ENCODE measurements at regions not wholly inside any gene's neighbourhood (a gene's known extent, or its start where the extent isn't known, plus 50 kb on each side); places are given as distances from the start of the nearest gene placed in this dataset.

DNA sequence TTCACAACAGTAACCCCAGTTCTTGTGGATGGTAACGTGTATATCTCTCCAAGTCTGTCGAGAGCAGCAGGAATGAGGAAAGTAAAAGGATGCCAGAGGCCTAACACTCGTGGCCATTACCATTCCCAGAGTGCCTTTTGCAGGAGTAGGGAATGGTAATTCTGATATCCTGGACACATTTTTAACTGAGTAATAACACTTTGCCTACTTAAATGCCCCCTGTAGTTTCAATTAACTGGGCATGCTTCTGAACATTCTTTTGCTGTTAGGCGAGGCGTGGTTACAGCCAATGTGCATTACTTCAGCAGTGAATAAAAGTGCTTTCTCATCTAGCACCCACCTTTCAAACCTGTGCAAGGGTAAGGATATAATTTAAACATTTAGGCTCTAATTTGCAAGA, 258.5 kb upstream of the ADGRL2 start:
- H3K27ac ChIP-seq = no peak overlapping the region
- H3K9me3 ChIP-seq = no peaks in the 10 kb centered on the region
- no peak for DNase-seq
- intact Hi-C loops (cut with DNase I) = no loop called here
- no peak for ATAC-seq
- no peaks in the 10 kb centered on the region for H3K36me3 ChIP-seq
- no peak for TF ChIP-seq CTCF (IDR thresholded peaks at IDR 0.05)
- no peaks in the 10 kb centered on the region for H3K4me1 ChIP-seq
- no peak overlapping the region for H3K4me3 ChIP-seq
- no peaks in the 10 kb centered on the region for H3K27me3 ChIP-seq

- no peak overlapping the region for H3K4me3 ChIP-seq
- no peak for ATAC-seq
- no peaks in the 10 kb centered on the region for H3K9me3 ChIP-seq
- intact Hi-C loops (cut with DNase I) = no loop called here
- H3K36me3 ChIP-seq = no peaks in the 10 kb centered on the region
- TF ChIP-seq CTCF (IDR thresholded peaks at IDR 0.05) = no peak
- no peaks in the 10 kb centered on the region for H3K4me1 ChIP-seq
- no peak for DNase-seq
- no peaks in the 10 kb centered on the region for H3K27me3 ChIP-seq
- H3K27ac ChIP-seq = no peak overlapping the region
Measured at GRCh38 chr1:81540216-81540615, 260.5 kb upstream of the ADGRL2 start.

DNA sequence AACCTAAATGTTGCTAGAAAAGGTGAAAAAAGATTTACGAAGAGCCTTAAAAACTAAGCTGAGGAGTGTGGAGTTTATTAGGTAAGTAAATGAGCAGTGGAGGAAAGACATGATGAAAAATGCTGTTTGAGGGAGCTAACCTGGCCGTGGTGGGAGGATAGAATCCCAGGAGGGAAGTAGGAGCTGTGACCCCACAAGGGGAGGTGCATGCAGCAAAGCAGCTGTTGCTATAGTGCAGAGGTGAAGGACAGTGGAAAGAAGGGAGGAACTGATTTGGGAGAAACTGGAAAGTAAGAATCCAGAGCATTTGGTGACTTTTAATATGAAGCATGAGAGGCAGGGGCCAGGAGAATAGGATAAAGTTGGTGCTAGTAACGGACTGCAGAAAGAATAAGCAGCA, 271.7 kb upstream of the ADGRL2 start:
- no peak for TF ChIP-seq CTCF (IDR thresholded peaks at IDR 0.05)
- Histone ChIP-seq H3K27me3 (no peaks in the 10 kb centered on the region), H3K27ac (no peak overlapping the region), H3K9me3 (no peaks in the 10 kb centered on the region), H3K4me3 (no peak overlapping the region), H3K4me1 (no peaks in the 10 kb centered on the region), H3K36me3 (no peaks in the 10 kb centered on the region)
- ATAC-seq (no peak), DNase-seq (no peak)
- intact Hi-C loops (cut with DNase I) = no loop called here

DNA sequence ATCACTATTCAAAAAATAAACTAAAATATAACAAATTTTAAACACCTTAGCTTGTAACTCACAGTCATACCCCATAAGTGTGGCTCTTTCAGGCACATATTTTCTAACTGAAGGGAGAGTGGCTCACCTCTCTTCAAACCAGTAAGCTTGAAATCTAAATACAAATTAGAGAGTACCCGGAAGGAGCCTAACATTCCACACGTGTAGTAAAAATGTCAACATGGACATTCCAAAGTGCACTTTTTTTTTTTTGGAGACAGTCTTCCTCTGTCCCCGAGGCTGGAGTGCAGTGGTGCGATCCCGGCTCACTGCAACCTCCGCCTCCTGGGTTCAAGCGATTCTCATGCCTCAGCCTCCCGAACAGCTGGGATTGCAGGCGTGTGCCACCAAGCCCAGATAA, 275.6 kb upstream of the ADGRL2 start:
- Histone ChIP-seq H3K36me3 (no peaks in the 10 kb centered on the region), H3K9me3 (no peaks in the 10 kb centered on the region), H3K27ac (no peak overlapping the region), H3K4me3 (no peak overlapping the region), H3K27me3 (no peaks in the 10 kb centered on the region), H3K4me1 (no peaks in the 10 kb centered on the region)
- ATAC-seq (peak; percentile 42), DNase-seq (no peak)
- TF ChIP-seq CTCF (IDR thresholded peaks at IDR 0.05) = no peak
- intact Hi-C loops (cut with DNase I) = no loop called here

- intact Hi-C loops (cut with DNase I) = no loop called here
- ATAC-seq (no peak), DNase-seq (no peak)
Measured at GRCh38 chr1:81519987-81520386, 280.7 kb upstream of the ADGRL2 start.

More at GRCh38 chr1:81519987-81520386, 280.7 kb upstream of the ADGRL2 start:
- H3K4me3 ChIP-seq = no peak overlapping the region
- H3K4me1 ChIP-seq = no peaks in the 10 kb centered on the region
- no peaks in the 10 kb centered on the region for H3K36me3 ChIP-seq
- no peak overlapping the region for H3K27ac ChIP-seq
- TF ChIP-seq CTCF (IDR thresholded peaks at IDR 0.05) = no peak
- no peaks in the 10 kb centered on the region for H3K27me3 ChIP-seq
- no peaks in the 10 kb centered on the region for H3K9me3 ChIP-seq
